ENCODE measurements at regions not wholly inside any gene's neighbourhood (a gene's known extent, or its start where the extent isn't known, plus 50 kb on each side); places are given as distances from the start of the nearest gene placed in this dataset.
"Not testable (repeated sequence)": the region's sequence is repeated elsewhere in the genome, so short reads cannot be mapped to it uniquely, and the experiment has no call there.

DNA sequence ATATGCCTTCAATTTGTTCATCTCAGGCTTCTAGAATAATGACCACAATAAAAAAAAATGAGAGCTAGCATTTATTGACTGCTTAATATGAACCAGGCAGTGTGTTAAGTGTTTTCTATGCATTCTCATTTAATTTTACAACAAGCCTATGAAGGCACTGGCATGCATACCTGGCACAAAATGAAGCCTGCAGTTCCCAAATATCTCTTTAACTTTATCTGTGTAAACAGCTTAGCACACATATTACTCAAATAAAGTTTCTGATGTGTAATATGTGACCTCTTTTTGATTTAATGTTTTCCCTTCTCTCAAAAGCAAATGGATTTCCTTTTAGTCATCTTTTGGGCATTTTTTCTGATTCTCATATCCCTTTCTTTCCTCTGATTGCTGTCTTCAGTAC is 671.8 kb downstream of the PCDH7 start:
- no peak for DNase-seq

DNA sequence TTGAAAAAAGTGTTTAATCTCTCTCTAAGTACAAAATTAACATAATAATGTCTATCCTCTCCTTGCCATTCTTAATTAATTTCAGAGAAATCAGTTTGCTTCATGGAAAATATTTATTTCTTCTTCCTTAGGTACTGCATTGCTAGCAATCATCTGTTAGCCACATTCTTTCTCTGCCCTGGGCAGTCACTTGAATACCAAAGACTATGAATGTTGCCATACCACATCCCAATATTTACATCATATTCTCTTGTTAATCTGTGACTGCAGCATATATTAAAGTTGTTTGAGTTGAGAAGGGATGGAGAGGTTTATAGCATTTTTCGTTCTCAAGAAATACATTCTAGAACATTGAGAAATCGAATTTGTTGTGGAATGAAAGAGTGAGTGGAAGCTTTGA is 672.8 kb downstream of the PCDH7 start:
- no peak for DNase-seq

DNA sequence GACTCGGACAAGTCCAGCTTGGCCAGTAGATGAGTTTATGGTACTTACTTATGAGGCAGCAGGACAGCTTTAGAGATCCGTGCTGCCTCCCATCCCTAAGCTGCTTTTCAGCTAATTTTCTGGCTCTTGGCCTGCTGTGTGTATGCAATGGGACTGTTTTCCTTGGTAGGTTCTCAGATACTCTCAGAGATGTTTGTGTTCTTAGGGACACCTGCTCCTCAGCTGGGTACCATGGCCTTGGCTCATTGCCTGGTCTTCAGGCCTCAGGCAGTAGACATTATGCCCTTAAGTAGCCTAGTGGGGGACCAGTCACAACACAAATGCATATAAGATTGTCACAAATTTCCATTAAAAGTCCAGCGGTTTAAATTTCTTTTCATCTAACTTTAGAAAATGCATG is 688.0 kb downstream of the PCDH7 start:
- DNase-seq: no peak

DNA sequence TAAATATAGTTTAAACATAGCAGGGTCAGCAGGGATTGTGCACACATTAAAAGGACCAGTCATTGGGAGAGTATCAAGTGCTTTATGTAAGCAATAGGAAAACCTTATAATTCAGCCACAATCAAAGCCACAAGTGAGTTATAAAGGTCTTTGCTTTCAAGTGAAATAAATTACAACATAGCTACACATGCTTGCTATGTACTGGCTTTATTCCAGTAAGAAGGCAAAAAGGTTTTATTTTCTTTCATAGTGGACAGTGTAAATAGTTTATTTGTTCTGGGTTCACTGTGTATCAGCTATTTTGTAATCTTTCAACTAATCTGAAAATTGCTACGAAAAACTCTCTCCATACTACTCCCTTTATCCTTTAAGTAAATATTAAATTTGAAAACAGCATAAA is 691.4 kb downstream of the PCDH7 start:
- DNase-seq: no peak

GRCh38 chr4:31415629-31416028 is 695.5 kb downstream of the PCDH7 start:
- no peak for DNase-seq

DNA sequence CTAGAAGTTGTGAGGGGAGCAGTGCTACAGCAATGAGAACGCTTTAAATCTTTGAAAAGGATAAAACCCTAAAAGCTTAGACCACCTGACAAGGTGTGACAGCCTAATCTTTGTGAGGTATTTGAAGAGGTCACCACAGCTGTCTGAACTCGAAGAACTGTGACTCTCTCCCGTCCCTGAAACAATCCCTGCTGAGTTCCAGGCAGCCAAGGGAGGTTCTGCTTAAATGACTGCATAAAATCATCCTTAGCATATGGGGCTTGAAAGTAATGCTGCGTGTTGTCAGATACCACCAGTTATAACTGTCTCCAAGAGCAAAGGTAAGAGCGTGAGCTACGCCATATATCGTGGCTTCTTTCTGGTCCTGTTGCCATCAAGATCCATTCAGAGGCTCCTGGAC is 696.3 kb downstream of the PCDH7 start:
- no peak for DNase-seq

DNA sequence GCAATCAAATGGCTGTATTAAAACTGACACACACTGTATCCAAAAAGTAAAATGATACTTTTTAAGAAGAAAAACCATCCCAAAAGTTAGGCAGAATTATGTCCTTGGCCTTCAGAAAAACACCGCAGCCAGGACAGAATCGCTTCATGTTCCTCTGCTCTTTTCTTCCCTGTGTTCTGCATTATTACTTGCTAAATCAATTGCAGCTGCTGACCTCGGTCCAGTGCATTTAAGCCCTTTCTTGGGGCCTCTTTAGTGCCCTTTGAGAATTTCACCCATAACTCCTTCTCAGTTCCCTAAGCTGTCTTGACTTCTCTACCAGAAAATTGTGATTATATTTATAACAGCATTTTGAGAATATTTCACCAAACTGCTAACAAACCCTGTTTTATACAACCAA is 696.9 kb downstream of the PCDH7 start:
- DNase-seq: no peak

- DNase-seq: no peak
Measured at GRCh38 chr4:31422006-31422405, 701.8 kb downstream of the PCDH7 start.

DNA sequence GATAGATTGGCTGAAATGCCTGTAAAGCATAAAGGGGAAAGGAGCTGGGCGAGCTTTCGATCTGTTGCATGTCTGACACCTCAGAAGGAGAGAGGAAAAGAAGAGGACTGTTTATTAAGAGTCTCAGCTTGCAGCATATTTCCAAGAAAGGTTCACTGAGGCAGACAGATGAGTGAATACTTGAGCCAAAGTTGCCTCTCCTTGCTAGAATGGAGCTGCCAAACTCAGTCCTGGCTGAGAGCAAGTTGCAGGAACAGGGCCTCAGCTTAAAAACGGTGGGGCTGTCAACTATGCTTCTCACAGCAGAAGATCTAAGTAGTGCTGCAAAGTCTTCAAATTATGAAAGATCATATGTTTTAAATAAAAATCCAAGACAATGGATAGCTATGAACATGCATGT is 707.5 kb downstream of the PCDH7 start:
- DNase-seq: no peak

DNA sequence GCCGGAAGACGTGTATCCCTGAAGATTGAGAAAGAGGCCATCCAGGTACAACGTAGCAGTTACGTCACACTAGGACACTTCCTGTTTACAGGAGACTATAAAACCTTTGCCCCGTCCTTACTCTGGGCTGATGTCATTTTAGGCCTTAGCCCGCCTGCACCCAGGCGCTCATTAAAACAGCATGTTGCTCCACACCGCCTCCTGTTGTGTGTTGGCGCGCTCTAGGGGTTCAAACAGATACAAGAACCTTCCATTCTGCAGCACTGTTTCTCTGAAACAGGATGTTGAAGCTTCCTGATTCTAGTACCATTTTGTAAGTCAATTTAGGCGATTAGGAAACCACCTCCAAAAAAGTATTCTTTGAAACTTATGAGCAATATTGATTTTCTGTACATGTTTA is 722.1 kb downstream of the PCDH7 start:
- no peak for DNase-seq

DNA sequence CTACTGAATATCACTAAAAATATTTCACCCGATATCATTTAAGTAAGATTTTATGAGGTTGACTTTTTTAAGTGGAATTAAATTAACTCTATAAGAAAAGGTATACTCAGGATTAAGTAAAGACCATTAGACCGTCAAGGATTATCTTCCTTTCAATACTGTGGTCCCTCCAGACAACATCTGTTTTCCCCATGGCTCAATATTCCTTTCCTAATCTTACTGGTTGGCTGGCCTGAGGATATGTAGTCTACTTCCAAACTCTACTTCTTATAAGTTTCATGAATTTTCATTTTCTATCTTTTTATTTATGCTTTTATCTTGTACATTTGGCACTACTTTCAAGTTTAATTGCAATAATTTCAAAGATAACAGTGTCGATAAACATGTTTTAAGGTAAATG is 725.4 kb downstream of the PCDH7 start:
- DNase-seq: no peak

DNA sequence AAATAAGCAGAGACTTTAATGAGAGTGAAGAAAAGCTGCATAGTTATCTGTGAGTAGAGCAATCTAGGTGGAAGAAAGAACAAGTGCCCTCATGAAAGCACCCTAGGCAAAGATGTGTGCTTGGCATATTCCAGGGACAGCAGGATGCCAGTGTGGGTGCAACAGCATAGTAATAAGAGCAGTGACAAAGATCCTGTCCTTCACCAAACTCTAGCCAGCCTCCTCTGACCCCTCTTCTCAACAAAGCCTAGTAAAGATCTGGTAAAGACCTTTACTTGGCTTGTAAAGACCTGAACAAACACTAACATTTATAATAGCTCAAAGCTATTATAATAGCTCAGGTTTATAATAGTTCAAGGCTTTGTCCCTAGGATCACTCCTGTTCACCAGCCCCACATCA is 735.4 kb downstream of the PCDH7 start:
- no peak for DNase-seq

DNA sequence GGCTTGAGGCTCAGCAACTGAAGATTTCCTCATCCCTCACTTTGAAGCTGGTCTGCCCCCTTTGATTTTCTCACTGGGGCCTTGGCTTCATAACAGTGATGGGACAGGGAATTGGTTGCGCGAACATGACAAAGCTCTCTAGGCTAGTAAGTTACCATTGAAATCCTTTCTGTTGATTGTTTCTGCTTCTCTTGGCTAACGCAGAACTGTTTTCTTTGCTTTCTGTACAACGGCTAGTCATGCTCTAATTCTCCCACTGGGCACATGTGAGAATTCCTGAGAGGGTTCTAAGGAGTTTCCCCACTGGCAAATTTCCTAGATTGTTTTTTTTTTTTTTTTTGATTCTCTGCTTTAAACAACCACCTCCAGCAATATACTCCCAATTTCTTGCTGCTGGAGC is 738.6 kb downstream of the PCDH7 start:
- DNase-seq: no peak

GRCh38 chr4:31461421-31461820 is 741.3 kb downstream of the PCDH7 start:
- DNase-seq: no peak

DNA sequence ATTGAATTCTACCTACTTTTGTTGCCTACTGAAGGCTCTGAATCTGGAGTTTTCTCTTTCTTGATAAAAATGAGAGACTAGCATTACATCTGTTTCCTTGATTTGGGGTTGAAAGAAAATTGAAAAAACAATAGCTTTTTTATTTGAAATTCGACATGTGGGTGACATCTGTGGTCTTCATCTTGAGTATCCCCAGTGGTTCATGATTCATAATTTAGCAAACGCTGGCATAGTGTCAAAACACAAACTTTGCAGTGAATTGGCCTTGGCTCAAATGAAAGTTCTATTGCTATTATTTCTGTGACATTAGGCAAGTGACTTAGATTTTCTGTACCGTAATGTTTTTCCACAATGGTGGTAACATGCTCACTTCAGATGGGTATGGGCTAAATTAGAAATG is 747.6 kb downstream of the PCDH7 start:
- no peak for DNase-seq

DNA sequence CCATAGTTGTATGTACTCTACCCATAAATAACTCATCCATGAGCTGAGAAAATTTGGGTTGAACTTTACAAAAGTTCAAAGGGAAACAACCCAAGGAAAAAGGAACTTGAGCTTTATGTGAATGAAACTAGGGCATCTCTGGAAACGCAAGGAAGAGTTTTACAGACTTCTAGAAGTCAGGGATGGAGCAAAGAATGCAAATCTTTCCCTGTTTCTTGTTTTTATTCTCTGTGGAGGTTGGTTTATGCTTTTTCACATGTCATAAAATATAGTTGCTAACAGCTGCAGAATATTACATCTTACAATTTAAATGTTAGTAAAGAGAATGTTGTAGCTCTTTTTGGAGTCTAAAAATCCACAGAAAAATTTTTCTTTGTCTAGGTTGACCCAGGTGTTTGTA is 754.1 kb downstream of the PCDH7 start:
- no peak for DNase-seq

DNA sequence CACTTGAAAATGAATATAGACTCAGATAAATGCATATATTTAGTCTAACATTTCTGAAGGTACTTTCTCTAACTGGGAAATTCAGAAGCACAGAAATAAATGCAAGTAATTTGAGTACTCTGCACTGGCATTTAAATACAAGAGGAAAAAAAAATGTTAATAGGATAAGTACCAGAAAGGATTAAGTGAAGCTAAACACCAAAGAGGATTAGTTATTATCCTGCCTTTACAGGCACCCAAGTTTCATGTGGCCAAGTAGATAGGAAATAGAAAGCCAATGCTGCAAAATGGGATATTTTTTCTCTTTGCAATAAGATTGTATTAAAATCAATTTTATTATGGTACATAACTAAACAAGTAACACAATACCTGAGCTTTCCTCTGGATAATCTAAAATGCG is 762.5 kb downstream of the PCDH7 start:
- DNase-seq: no peak

DNA sequence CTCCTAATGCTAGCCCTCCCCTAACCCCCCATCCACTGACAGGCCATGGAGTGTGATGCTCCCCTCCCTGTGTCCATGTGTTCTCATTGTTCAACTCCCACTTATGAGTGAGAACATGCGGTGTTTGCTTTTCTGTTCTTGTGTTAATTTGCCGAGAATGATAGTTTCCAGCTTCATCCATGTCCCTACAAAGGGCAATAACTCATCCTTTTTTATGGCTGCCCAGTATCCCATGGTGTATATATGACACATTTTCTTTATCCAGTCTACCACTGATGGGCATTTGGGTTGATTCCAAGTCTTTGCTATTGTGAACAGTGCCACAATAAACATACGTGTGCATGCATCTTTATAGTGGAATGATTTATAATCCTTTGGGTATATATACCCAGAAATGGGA is 779.0 kb downstream of the PCDH7 start:
- DNase-seq: not testable (repeated sequence)

DNA sequence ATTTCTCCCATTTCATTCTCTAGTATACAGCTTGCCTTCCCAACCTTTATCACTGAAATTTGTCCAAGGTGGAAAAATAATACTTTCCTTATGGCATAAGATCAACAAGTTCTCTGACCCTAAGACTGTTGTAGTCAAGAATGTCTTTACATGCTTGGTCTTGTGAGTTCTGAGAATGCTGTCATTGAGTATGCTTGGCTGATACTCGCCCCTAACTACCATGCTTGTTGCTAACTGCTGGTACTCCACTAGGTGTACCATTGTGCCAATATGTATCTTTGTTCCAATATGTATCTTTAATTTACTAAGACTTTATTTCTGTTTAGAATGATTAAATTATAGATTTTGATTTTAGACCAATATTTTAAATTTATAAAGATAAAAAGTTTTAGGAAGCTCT is 796.4 kb downstream of the PCDH7 start:
- DNase-seq: no peak

DNA sequence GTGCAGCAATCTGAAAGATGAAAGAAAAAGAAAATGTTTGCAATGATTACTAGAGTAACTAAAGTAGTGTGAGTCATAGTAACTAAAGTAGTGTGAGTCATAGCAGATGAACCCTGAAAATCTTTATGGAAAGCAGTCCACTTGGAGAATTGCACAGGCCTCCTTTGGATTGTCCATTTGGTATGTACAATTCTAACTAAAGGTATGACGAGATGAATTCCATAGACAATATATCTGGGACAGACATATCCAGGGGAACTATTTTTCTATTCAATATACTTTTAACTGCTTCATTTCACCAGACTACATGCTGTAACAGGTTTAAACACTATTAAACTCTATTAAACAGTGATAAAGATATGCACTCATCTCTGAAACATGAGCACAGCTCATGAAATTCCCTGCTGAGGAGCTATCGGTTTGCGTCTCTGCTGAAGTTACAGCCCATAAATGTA is 798.7 kb downstream of the PCDH7 start:
- no peak for DNase-seq

GRCh38 chr4:31530555-31530954 is 810.4 kb downstream of the PCDH7 start:
- no peak for DNase-seq

DNA sequence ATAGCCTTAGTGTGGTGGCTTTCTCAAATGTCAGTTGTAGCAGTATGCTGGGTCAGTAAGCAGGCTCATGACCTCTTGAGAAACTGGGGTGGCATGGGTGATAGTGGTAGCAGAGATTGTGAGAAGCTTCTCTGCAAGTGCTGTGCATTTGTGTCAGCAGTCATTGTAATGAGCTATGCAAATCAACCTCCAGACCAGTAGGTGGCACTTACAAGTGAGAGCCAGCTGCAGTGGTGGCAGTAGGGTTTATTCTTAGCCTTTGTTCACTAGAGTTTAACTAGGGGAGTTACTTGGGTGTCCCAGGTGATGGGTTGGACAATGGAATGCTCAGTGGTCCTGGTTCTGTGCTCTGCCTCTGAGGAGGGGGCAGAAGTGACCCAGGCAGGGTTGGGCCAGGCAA is 818.7 kb downstream of the PCDH7 start:
- no peak for DNase-seq

DNA sequence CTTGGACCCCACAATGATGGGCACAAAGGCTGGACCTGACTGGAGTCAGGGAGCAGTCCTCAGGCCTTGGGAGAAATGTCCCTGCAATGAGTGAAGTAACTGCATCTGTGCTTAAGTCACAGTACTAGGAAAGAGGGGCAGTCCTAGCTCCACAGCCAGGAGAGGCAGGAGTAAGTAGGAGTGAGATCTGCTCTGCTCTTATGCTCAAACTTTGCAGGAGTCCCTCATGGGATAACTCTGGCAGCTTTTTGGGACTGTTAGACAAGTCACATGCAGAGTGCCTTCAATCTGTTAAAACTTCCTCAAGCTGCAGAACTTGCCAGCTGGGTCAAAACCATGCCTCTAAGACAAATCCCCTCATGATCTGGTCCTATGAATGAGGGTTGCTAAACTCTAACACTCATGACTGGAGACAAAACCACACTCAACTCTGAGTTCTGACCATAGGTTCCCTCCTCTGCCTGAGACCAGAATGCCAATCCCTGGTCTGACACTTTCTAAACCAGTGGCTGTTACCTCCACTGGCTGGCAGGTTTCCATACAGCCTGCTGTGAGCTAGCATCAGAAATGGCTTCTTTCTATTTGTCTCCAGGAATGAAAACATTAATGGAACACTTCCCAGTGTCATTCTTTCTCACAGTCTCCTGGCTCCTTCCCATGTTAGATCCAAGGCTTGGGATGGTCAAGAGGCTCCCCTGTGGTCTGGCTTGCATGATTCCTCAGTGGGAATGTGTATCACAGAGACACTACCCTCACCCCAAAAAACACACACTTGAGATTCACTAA is 819.3 kb downstream of the PCDH7 start:
- DNase-seq: no peak

DNA sequence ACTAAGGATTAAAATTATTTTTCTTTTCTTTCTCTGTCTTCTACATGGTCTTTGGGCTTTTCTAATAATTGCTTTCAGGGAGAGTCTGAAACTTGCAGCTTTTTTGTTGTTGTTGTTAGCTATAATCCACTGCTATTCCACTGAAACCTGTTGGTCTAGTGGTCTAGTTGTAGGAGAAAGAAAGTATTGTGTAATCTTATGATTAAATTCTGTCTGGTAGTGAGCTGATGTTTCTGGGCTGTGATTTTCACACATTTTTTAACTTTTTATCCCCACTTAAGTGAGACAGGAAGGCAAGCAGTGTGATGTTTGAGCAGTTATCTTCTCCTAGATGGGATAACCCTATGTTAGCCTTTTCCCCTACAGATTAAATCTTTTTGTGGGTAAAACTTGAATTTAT is 825.2 kb downstream of the PCDH7 start:
- no peak for DNase-seq

GRCh38 chr4:31545755-31546154 is 825.6 kb downstream of the PCDH7 start:
- no peak for DNase-seq

All from NK-92 treated with Interleukin-12 subunit alpha and Interleukin-12 subunit beta, amount 100 ng/mL, for 24 hours (cell line).